ENCODE measurements at regions not wholly inside any gene's neighbourhood (a gene's known extent, or its start where the extent isn't known, plus 50 kb on each side); places are given as distances from the start of the nearest gene placed in this dataset.
"Not testable (repeated sequence)": the region's sequence is repeated elsewhere in the genome, so short reads cannot be mapped to it uniquely, and the experiment has no call there.

DNA sequence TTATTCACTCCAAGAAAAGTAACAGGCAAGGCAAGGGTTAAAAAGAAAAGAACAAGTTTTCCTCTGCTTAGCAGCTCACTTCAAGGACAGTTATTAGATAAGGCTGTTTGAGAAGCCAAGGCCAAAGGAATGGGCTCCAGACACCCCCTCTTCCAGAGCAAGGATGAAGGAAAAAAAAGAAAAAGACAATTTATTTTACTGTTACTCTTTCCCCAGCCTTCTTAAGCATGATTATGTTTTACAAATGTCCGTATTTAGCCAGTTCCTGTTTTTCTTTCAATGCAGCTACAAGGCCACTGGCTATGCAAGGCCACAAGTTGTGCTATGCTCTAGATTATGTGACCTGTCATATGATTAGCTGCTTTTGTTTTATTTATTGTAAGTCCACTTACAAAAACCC lies 106.5 kb upstream of the SIMC1 start:
- DNase-seq (ENCODE audit: low read depth), result no peak
- in situ Hi-C loops (cut with HindIII; ENCODE audit: low pct_unique_long_range_greater_than_20kb, low sequenced_read_pairs), result no loop called here

DNA sequence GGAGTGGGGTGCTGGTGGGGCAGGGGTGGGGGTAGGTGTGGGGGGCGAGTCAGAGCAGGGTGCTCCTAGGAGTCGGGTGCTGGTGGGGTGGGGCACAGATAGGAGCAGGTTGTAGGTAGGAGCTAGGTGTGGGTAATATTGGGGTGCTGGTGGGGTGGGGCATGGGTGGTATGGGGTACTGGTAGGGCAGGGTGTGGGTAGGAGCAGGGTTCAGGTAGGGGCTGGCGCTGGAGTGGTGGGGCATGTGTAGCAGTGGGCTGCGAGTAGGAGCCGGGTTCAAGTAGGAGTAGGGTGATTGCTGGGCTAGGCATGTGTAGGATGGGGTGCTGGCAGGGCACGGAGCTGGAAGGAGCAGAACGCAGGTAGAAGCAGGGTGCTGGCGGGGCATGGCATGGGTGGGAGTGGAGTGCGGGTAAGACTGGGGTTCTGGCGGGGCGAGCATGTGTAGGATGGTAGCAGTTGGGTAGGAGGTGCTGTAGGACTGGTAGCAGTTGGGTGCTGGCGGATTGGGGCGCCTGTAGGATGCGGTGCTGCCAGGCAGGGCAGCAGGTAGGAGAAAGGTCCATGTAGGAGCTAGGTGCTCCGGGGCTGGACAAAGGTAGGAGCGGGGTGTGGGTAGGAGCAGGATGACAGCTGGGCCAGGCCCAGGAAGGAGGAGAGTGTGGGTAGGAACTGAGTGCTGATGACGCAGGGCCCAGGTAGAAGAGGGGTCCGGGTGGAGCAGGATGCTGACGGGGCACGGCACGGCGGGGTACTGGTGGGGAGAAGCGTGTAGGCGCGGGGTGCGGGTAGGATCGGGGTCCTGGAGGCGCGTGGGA lies 105.5 kb upstream of the SIMC1 start:
- in situ Hi-C loops (cut with HindIII; ENCODE audit: low pct_unique_long_range_greater_than_20kb, low sequenced_read_pairs), result no loop called here
- DNase-seq (ENCODE audit: low read depth), result no peak

DNA sequence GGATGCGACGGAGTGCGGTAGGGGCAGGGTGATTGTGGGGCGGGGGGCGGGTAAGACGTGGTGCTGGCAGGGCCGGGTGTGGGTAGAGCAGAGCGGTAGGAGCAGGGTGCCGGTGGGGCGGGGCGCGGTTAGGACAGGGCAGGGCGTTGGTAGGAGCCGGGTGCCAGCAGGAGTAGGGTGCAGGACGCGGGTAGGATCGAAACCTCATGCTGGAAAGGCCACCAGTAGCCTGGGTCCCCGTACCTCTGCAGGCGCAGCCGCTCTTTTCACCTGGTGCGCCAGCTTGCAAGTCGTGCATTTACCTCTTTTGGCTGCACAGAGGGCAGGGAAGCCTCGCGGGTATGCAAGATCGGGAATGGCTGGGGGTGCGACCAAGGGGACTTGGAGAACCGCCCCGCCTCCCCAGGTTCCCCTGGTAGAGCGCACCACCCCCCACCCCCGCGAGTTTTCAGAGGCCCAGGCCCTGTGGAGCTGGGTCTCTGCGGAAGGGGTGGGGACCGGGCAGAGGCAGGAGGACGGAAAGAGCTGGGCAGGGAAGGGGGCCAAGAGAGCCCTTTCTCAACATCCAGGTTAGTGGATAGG lies 104.8 kb upstream of the SIMC1 start:
- no peak for DNase-seq (ENCODE audit: low read depth)
- in situ Hi-C loops (cut with HindIII; ENCODE audit: low pct_unique_long_range_greater_than_20kb, low sequenced_read_pairs), result no loop called here

DNA sequence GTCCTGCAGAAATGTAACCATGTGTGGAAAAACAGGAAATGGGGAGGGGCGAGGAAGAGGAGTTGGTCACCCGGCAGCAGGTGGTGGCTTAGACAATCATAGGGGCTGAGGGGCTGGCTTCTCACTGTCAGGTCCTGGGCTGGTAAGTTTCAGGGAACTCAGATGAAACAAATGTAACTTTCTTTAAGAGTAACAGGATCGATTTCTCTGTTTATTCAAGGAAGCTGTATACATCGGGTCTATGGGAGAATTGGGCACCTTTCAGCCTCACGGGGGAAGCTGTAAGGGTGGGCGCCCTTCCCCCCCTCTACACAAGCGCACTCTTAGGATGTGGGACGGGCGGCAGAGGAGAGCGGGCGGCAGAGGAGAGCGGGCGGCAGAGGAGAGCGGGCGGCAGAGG lies 104.3 kb upstream of the SIMC1 start:
- in situ Hi-C loops (cut with HindIII; ENCODE audit: low pct_unique_long_range_greater_than_20kb, low sequenced_read_pairs), result no loop called here
- DNase-seq (ENCODE audit: low read depth), result no peak

DNA sequence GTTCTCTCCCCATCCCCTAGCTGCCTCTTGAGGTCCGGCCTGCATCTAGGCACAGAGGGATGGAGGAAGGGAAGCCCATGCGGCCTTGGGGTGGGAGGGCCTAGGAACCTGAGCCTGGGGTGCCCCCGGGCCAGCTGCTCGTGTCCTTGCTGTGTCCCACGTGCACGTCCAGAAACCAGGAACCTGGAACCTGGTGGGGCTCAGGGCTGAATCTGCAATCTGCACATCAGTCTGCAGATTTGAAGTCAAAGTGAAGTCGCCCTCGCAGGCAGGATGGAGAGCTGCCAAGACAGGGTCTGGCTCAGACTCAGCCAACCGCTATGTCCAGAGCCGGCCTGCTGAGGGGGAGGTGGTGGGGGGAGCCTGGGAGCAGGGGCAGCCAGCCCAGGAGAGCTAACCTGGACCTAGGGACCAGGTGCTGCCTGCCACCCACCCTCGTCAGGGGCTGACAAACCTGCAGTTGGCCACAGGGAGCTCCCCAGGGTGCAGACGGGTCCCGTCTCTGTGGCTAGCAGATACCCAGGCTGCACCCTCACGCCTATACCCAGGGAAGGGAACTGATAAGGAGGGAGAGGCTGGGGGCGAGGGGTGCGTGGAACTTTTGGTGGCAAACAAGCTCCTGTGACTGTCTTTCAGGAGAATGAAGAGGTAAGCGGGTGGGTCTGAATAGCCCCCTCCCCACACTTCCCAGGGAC lies 103.5 kb upstream of the SIMC1 start:
- no peak for DNase-seq (ENCODE audit: low read depth)
- in situ Hi-C loops (cut with HindIII; ENCODE audit: low pct_unique_long_range_greater_than_20kb, low sequenced_read_pairs), result no loop called here

DNA sequence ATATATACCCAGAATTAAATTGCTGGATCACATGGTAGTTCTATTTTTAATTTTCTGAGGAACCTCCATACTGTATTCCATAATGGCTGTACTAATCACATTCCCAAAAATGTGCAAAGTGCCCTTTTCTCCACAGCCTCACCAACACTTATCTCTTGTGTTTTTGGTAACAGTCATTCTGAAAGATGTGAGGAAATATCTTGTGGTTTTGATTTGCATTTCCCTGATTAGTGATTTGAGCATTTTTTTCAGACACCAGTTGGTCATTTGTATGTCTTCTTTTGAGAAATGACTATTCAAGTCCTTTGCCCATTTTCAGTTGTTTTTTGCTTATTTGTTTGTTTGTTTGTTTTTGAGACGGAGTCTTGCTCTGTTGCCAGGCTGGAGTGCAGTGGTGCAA lies 98.1 kb upstream of the SIMC1 start:
- in situ Hi-C loops (cut with HindIII; ENCODE audit: low pct_unique_long_range_greater_than_20kb, low sequenced_read_pairs); DNase-seq (ENCODE audit: low read depth): not testable (repeated sequence)

DNA sequence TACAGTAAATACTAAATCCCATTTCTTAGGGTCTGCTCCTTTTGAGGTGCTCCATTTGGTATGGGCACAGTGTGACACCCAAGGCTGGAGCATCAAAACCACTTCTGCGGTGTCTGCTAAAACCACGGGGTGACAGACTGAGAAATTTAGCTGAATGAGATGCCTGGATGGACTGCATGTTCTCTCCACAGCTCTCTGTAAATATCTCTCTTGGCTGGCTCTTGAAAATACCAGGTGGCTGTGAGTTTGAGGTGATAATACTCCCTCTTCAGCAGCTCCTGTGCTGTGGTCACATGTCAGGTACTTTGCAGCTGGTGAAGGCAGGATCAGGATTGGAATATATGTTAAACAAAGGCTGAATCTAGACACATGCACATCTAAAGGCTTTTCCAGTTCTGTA lies 93.7 kb upstream of the SIMC1 start:
- in situ Hi-C loops (cut with HindIII; ENCODE audit: low pct_unique_long_range_greater_than_20kb, low sequenced_read_pairs), result no loop called here
- DNase-seq (ENCODE audit: low read depth), result no peak

- in situ Hi-C loops (cut with HindIII; ENCODE audit: low pct_unique_long_range_greater_than_20kb, low sequenced_read_pairs), result not testable (repeated sequence)
Observed at GRCh38 chr5:176149948-176150347, 88.3 kb upstream of the SIMC1 start.

GRCh38 chr5:176151281-176151680 lies 86.9 kb upstream of the SIMC1 start:
- in situ Hi-C loops (cut with HindIII; ENCODE audit: low pct_unique_long_range_greater_than_20kb, low sequenced_read_pairs), result no loop called here
- no peak for DNase-seq (ENCODE audit: low read depth)

More at GRCh38 chr5:176149948-176150347, 88.3 kb upstream of the SIMC1 start:
- not testable (repeated sequence) for DNase-seq (ENCODE audit: low read depth)

- DNase-seq (ENCODE audit: low read depth), result no peak
- in situ Hi-C loops (cut with HindIII; ENCODE audit: low pct_unique_long_range_greater_than_20kb, low sequenced_read_pairs), result no loop called here
Observed at GRCh38 chr5:176152191-176152929, 85.9 kb upstream of the SIMC1 start.

DNA sequence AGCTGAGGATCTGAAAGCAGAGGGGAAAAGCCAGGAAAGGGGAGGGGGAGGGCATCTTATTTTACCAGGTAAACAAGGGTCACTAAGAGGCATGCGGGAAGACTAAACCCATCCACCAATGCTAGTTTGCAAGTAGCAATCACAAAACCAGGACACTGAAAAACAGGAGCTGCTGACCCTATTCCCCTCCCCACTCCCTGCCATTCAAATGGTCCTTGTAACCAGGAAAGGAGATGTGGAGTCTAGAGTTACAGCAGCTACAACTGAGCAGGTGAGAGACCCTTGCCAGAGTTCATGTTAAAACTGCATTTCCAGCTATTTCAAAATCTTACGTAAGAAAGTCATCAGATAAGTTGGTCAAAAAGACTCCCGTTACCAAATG lies 85.3 kb upstream of the SIMC1 start:
- in situ Hi-C loops (cut with HindIII; ENCODE audit: low pct_unique_long_range_greater_than_20kb, low sequenced_read_pairs), result no loop called here
- no peak for DNase-seq (ENCODE audit: low read depth)

GRCh38 chr5:176153741-176154140 lies 84.5 kb upstream of the SIMC1 start:
- DNase-seq (ENCODE audit: low read depth), result no peak
- in situ Hi-C loops (cut with HindIII; ENCODE audit: low pct_unique_long_range_greater_than_20kb, low sequenced_read_pairs), result no loop called here

- no peak for DNase-seq (ENCODE audit: low read depth)
- in situ Hi-C loops (cut with HindIII; ENCODE audit: low pct_unique_long_range_greater_than_20kb, low sequenced_read_pairs), result no loop called here
Observed at GRCh38 chr5:176154821-176155220, 83.4 kb upstream of the SIMC1 start.

DNA sequence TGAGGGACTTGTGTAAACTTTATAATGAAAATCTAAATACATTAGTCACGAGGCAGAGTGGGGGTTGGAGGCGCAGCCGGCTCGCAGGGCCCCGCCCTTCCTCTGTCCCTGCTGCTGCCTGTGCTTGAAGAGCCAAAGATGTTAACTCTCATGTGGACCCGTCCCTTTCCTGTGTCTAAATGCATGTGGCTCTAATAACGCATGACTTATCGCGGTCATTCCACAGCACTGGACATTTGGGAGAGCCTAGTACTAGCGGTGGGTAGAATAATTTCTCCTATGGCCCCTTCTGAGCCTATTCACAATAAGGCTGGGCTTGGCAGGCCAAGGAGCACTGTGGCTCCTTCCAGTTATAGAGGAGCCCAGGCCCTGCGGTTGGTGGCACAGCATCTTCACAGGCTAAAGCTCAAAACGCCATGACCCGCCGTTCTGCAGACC lies 82.3 kb upstream of the SIMC1 start:
- no peak for DNase-seq (ENCODE audit: low read depth)

GRCh38 chr5:176157656-176158055 lies 80.6 kb upstream of the SIMC1 start:
- DNase-seq (ENCODE audit: low read depth), result no peak
- in situ Hi-C loops (cut with HindIII; ENCODE audit: low pct_unique_long_range_greater_than_20kb, low sequenced_read_pairs), result no loop called here

More for the DNA sequence above, 82.3 kb upstream of the SIMC1 start:
- in situ Hi-C loops (cut with HindIII; ENCODE audit: low pct_unique_long_range_greater_than_20kb, low sequenced_read_pairs), result no loop called here

DNA sequence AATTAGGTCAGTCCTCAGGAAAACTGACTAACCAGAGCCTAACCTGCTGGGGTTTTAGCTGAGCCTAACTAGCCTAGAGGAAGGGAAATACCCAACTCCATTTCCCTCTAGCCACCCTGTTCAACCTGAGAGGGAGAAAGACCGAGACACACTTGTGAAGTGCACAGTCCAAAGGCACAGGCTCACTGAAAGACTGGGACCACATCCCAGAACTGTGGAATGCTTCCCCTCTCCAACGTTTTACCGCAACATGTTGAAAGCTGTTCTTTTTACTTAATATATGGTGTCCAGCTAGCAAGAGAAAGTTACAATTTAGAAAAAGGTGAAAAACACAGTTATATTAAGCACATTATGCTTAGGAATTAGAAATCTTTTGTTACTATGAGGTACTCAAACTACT lies 76.8 kb upstream of the SIMC1 start:
- in situ Hi-C loops (cut with HindIII; ENCODE audit: low pct_unique_long_range_greater_than_20kb, low sequenced_read_pairs), result no loop called here
- no peak for DNase-seq (ENCODE audit: low read depth)

GRCh38 chr5:176162198-176162597 lies 76.0 kb upstream of the SIMC1 start:
- in situ Hi-C loops (cut with HindIII; ENCODE audit: low pct_unique_long_range_greater_than_20kb, low sequenced_read_pairs), result no loop called here
- DNase-seq (ENCODE audit: low read depth), result no peak

DNA sequence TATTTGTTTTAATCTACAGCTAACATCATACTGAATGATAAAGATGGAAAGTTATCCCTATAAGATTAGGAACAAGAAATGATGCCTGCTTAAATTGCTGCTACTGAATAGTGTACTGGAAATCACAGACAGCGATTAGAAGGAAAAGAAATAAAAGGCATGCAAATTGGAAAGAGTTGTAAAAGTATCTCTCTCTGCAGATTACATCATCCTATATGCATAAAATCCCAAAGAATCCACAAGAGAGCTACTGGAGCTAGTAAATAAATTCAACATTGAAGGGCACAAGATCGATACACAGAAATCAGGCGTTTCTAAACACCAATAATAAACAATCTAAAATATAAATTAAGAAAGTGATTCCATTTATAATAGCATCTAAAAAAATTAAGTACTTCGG lies 75.3 kb upstream of the SIMC1 start:
- in situ Hi-C loops (cut with HindIII; ENCODE audit: low pct_unique_long_range_greater_than_20kb, low sequenced_read_pairs), result no loop called here
- no peak for DNase-seq (ENCODE audit: low read depth)

DNA sequence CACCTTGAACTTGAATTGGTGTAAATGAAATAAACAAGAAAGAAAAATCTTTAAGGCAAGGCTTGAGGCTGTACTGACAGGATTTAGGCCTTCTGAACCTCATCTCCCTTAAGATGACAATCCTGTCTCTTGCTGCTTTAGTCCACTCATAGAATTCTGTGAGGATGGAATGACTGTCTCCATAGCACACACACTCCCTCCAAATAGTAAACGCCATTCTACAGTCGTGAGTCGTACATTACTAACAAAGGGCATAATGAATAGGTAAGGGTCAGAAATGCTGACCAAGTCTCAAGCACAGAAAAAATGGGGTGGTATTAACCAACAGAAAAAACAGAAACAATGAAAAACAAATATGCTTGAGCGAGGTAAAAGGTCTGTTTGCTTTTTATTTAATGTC lies 71.8 kb upstream of the SIMC1 start:
- DNase-seq (ENCODE audit: low read depth), result peak; percentile 42
- in situ Hi-C loops (cut with HindIII; ENCODE audit: low pct_unique_long_range_greater_than_20kb, low sequenced_read_pairs), result no loop called here
